ENCODE measurements at regions not wholly inside any gene's neighbourhood (a gene's known extent, or its start where the extent isn't known, plus 50 kb on each side); places are given as distances from the start of the nearest gene placed in this dataset.
A peak's percentile ranks its signal among the peaks of the same experiment; 100 is the strongest.

- Mint-ChIP-seq H3K27ac (ENCODE audit: unreplicated experiment) (no peak overlapping the region), H3K9me3 (ENCODE audit: unreplicated experiment) (no peaks in the 10 kb centered on the region), H3K4me3 (ENCODE audit: unreplicated experiment) (no peak overlapping the region), H3K27me3 (ENCODE audit: low read depth, unreplicated experiment) (no peaks in the 10 kb centered on the region), H3K36me3 (ENCODE audit: low read depth, unreplicated experiment) (peaks cover 4% of the 10 kb centered on the region), H3K4me1 (ENCODE audit: low read depth, unreplicated experiment) (peaks cover 80% of the 10 kb centered on the region)
- no peaks in the 10 kb centered on the region for H3K27me3 ChIP-seq (ENCODE audit: insufficient read depth, low read length)
- H3K36me3 ChIP-seq (ENCODE audit: insufficient read depth, low read length), result no peaks in the 10 kb centered on the region
- FAIRE-seq (no peak), DNase-seq (ENCODE audit: low read depth) (no peak)
- no peak overlapping the region for H3K9ac ChIP-seq (ENCODE audit: low read length)
- no peak overlapping the region for H2AFZ ChIP-seq (ENCODE audit: low read depth, low read length)
- H4K20me1 ChIP-seq (ENCODE audit: insufficient read depth, low read length), result peaks cover 28% of the 10 kb centered on the region
- no peaks in the 10 kb centered on the region for H3K9me3 ChIP-seq (ENCODE audit: insufficient read depth, low read depth, low read length)
- TF ChIP-seq, protein P1, sequence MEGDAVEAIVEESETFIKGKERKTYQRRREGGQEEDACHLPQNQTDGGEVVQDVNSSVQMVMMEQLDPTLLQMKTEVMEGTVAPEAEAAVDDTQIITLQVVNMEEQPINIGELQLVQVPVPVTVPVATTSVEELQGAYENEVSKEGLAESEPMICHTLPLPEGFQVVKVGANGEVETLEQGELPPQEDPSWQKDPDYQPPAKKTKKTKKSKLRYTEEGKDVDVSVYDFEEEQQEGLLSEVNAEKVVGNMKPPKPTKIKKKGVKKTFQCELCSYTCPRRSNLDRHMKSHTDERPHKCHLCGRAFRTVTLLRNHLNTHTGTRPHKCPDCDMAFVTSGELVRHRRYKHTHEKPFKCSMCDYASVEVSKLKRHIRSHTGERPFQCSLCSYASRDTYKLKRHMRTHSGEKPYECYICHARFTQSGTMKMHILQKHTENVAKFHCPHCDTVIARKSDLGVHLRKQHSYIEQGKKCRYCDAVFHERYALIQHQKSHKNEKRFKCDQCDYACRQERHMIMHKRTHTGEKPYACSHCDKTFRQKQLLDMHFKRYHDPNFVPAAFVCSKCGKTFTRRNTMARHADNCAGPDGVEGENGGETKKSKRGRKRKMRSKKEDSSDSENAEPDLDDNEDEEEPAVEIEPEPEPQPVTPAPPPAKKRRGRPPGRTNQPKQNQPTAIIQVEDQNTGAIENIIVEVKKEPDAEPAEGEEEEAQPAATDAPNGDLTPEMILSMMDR (IDR thresholded peaks at IDR 0.05; ENCODE audit: insufficient read depth, low read depth, low read length), result no peak
- no peak for TF ChIP-seq EZH2 (IDR thresholded peaks at IDR 0.05; ENCODE audit: insufficient read depth, low read length)
- peak overlapping the region; percentile 19 for H3K4me2 ChIP-seq (ENCODE audit: low read length)
- H3K4me1 ChIP-seq (ENCODE audit: insufficient read depth, low read length), result peaks cover 53% of the 10 kb centered on the region
- H3K79me2 ChIP-seq (ENCODE audit: insufficient read depth, low read length), result peaks cover 96% of the 10 kb centered on the region
- no peak overlapping the region for H3K27ac ChIP-seq (ENCODE audit: low read depth, low read length)
- H3K4me3 ChIP-seq (ENCODE audit: insufficient read depth, low read depth, low read length), result no peak overlapping the region
Measured at GRCh38 chr6:56752534-56752933, 109.8 kb upstream of the DST start.

DNA sequence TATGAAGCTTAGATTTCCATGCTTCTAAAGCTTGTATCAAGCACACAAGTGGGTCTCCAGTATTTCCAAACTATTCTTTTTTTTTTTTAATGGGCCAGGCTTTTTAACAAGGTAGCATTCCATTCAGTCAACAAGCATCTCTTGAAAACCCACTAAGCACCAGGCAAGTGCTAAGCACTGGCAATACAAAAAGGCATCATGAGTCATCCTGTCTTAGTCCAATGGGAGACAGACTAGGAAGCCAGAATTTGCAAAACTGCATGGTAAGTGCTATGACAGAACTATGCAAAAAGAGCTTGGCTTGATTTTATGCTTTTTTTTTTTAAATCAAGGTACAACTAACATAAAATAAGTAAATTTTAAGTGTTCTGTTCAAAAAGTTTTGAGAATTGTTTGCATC lies 109.3 kb upstream of the DST start:
- Histone ChIP-seq H2AFZ (ENCODE audit: low read depth, low read length) (no peak overlapping the region), H3K79me2 (ENCODE audit: insufficient read depth, low read length) (peaks cover 96% of the 10 kb centered on the region), H3K36me3 (ENCODE audit: insufficient read depth, low read length) (no peaks in the 10 kb centered on the region), H3K27me3 (ENCODE audit: insufficient read depth, low read length) (no peaks in the 10 kb centered on the region), H3K9me3 (ENCODE audit: insufficient read depth, low read depth, low read length) (no peaks in the 10 kb centered on the region), H3K4me2 (ENCODE audit: low read length) (peak overlapping the region; percentile 44), H4K20me1 (ENCODE audit: insufficient read depth, low read length) (peaks cover 23% of the 10 kb centered on the region), H3K27ac (ENCODE audit: low read depth, low read length) (peak overlapping the region; percentile 42), H3K9ac (ENCODE audit: low read length) (no peak overlapping the region), H3K4me3 (ENCODE audit: insufficient read depth, low read depth, low read length) (no peak overlapping the region), H3K4me1 (ENCODE audit: insufficient read depth, low read length) (peaks cover 48% of the 10 kb centered on the region)
- Mint-ChIP-seq H3K4me1 (ENCODE audit: low read depth, unreplicated experiment) (peaks cover 78% of the 10 kb centered on the region), H3K27me3 (ENCODE audit: low read depth, unreplicated experiment) (no peaks in the 10 kb centered on the region), H3K4me3 (ENCODE audit: unreplicated experiment) (no peak overlapping the region), H3K9me3 (ENCODE audit: unreplicated experiment) (no peaks in the 10 kb centered on the region), H3K27ac (ENCODE audit: unreplicated experiment) (no peak overlapping the region), H3K36me3 (ENCODE audit: low read depth, unreplicated experiment) (peaks cover 4% of the 10 kb centered on the region)
- TF ChIP-seq EZH2 (IDR thresholded peaks at IDR 0.05; ENCODE audit: insufficient read depth, low read length), result no peak
- TF ChIP-seq, protein P1 (IDR thresholded peaks at IDR 0.05; ENCODE audit: insufficient read depth, low read depth, low read length), result no peak
- DNase-seq (ENCODE audit: low read depth) (peak; percentile 93), FAIRE-seq (no peak)

DNA sequence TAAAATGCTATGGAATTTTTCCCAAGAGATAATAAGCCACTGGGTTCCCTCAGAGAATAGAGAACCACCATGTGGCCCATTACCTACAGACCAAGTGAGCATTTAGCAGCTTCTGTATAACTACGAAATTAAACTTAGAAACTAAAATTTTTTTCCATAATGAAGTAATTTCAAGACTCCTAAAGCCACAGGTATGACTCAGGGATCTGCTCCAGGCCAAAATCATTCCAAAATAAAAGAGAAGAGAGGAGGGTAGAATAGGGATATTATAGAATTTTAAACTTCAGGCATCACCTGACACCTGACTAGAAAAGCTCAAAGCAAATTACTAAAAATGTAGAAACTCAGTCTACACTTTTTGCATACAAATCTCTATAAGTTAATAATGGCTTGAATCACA lies 108.9 kb upstream of the DST start:
- Histone ChIP-seq H3K27ac (ENCODE audit: low read depth, low read length) (peak overlapping the region; percentile 42), H3K79me2 (ENCODE audit: insufficient read depth, low read length) (peaks cover 96% of the 10 kb centered on the region), H3K36me3 (ENCODE audit: insufficient read depth, low read length) (no peaks in the 10 kb centered on the region), H3K9me3 (ENCODE audit: insufficient read depth, low read depth, low read length) (no peaks in the 10 kb centered on the region), H3K4me1 (ENCODE audit: insufficient read depth, low read length) (peaks cover 44% of the 10 kb centered on the region), H3K9ac (ENCODE audit: low read length) (no peak overlapping the region), H2AFZ (ENCODE audit: low read depth, low read length) (no peak overlapping the region), H4K20me1 (ENCODE audit: insufficient read depth, low read length) (peaks cover 19% of the 10 kb centered on the region), H3K27me3 (ENCODE audit: insufficient read depth, low read length) (no peaks in the 10 kb centered on the region), H3K4me2 (ENCODE audit: low read length) (peak overlapping the region; percentile 44), H3K4me3 (ENCODE audit: insufficient read depth, low read depth, low read length) (no peak overlapping the region)
- no peak for DNase-seq (ENCODE audit: low read depth)
- H3K36me3 Mint-ChIP-seq (ENCODE audit: low read depth, unreplicated experiment), result peaks cover 4% of the 10 kb centered on the region
- no peaks in the 10 kb centered on the region for H3K9me3 Mint-ChIP-seq (ENCODE audit: unreplicated experiment)
- H3K27ac Mint-ChIP-seq (ENCODE audit: unreplicated experiment), result no peak overlapping the region
- H3K4me3 Mint-ChIP-seq (ENCODE audit: unreplicated experiment), result peak overlapping the region; percentile 7
- peaks cover 78% of the 10 kb centered on the region for H3K4me1 Mint-ChIP-seq (ENCODE audit: low read depth, unreplicated experiment)
- TF ChIP-seq, protein P1 (IDR thresholded peaks at IDR 0.05; ENCODE audit: insufficient read depth, low read depth, low read length), result no peak
- no peak for TF ChIP-seq EZH2 (IDR thresholded peaks at IDR 0.05; ENCODE audit: insufficient read depth, low read length)
- H3K27me3 Mint-ChIP-seq (ENCODE audit: low read depth, unreplicated experiment), result no peaks in the 10 kb centered on the region
- FAIRE-seq, result no peak

Data from astrocyte (in vitro differentiated cells and primary cell).